WTC11 (cell line): ENCODE measurements at regions not wholly inside any gene's neighbourhood (a gene's known extent, or its start where the extent isn't known, plus 50 kb on each side); places are given as distances from the start of the nearest gene placed in this dataset.

ENCODE experiments used
- ATAC-seq: fragments of 200-7000 bp; cut with Tn5 transposase; 2 replicates; pipeline ENCODE4 v1.10.0; 2021; ENCODE audit warnings: mild to moderate bottlenecking, moderate library complexity
- CTCF ChIA-PET: fragments of 300-600 bp; sonication (Branson Sonifier 250); formaldehyde crosslinking; loops from one replicate; lab custom pipeline; 2021; ENCODE audit warnings: antibody characterized with exemption; lab: Charles Lee
- POLR2A ChIA-PET: fragments of 350-600 bp; sonication (Branson Sonifier 250); formaldehyde crosslinking; loops from one replicate; lab custom pipeline; 2021; ENCODE audit warnings: antibody characterized with exemption; lab: Charles Lee
- DNase-seq: peaks from one replicate; pipeline ENCODE4 v3.0.0; 2021; ENCODE audit warnings: low spot score
- H3K27ac Mint-ChIP-seq: 2 replicates; pipeline ENCODE4 v1.8.0; 2021; ENCODE audit warnings: mixed read lengths
- H3K27me3 Mint-ChIP-seq: 2 replicates; pipeline ENCODE4 v1.8.0; 2021; ENCODE audit warnings: low read depth, mild to moderate bottlenecking, moderate library complexity, mixed read lengths
- H3K36me3 Mint-ChIP-seq: 2 replicates; pipeline ENCODE4 v1.8.0; 2021; ENCODE audit warnings: mixed read lengths
- H3K4me1 Mint-ChIP-seq: 2 replicates; pipeline ENCODE4 v1.8.0; 2022; ENCODE audit warnings: mixed read lengths
- H3K4me3 Mint-ChIP-seq: 2 replicates; pipeline ENCODE4 v1.8.0; 2021; ENCODE audit warnings: mild to moderate bottlenecking, moderate library complexity, mixed read lengths
- H3K9me3 Mint-ChIP-seq: 2 replicates; pipeline ENCODE4 v1.8.0; 2021; ENCODE audit warnings: mixed read lengths
- CREB1 ChIP-seq: sonication (generic); formaldehyde crosslinking; IDR thresholded peaks from 2 replicates; pipeline ENCODE4 v1.8.0; 2023; ENCODE audit warnings: mild to moderate bottlenecking, missing genetic modification reagents
- GABPB1 ChIP-seq: sonication (generic); formaldehyde crosslinking; IDR thresholded peaks from 2 replicates; pipeline ENCODE4 v1.8.1; 2023; ENCODE audit warnings: mild to moderate bottlenecking, missing genetic modification reagents
- GRHL2 ChIP-seq: fragments of 250-450 bp; sonication (Bioruptor Pico); IDR thresholded peaks from 2 replicates; pipeline ENCODE4 v1.8.0; 2022; ENCODE audit warnings: mild to moderate bottlenecking, moderate library complexity; ENCODE audit not compliant: insufficient replicate concordance, severe bottlenecking
- JAZF1 ChIP-seq: fragments of 250-450 bp; sonication (Bioruptor Pico); IDR thresholded peaks from 2 replicates; pipeline ENCODE4 v1.9.0; 2021; ENCODE audit warnings: moderate library complexity, mild to moderate bottlenecking, inconsistent platforms
- NFE2L1 ChIP-seq: sonication (generic); formaldehyde crosslinking; IDR thresholded peaks from 2 replicates; pipeline ENCODE4 v1.8.1; 2023; ENCODE audit warnings: missing genetic modification reagents
- NR3C1 ChIP-seq: sonication (generic); formaldehyde crosslinking; conservative IDR thresholded peaks from 2 replicates; pipeline ENCODE4 v1.8.1; 2023; ENCODE audit warnings: low read depth, mild to moderate bottlenecking, missing genetic modification reagents
- TCF7 ChIP-seq: sonication (generic); formaldehyde crosslinking; IDR thresholded peaks from 2 replicates; pipeline ENCODE4 v1.8.0; 2022; ENCODE audit warnings: mild to moderate bottlenecking, low read depth, missing genetic modification reagents, moderate library complexity
- ZNF121 ChIP-seq: sonication (generic); formaldehyde crosslinking; IDR thresholded peaks from 2 replicates; pipeline ENCODE4 v1.8.0; 2023; ENCODE audit warnings: missing genetic modification reagents
- ZNF138 ChIP-seq: sonication (generic); formaldehyde crosslinking; conservative IDR thresholded peaks from 2 replicates; pipeline ENCODE4 v1.8.1; 2022; ENCODE audit warnings: mild to moderate bottlenecking, moderate library complexity, missing genetic modification reagents
- ZNF317 ChIP-seq: sonication (generic); formaldehyde crosslinking; IDR thresholded peaks from 2 replicates; pipeline ENCODE4 v1.8.1; 2023; ENCODE audit warnings: low read depth, mild to moderate bottlenecking, moderate library complexity, missing genetic modification reagents, borderline replicate concordance
- ZNF416 ChIP-seq: fragments of 250-450 bp; sonication (Bioruptor Pico); IDR thresholded peaks from 2 replicates; pipeline ENCODE4 v1.9.0; 2021; ENCODE audit warnings: mild to moderate bottlenecking, inconsistent platforms
- ZNF423 ChIP-seq: fragments of 250-450 bp; sonication (Bioruptor Pico); IDR thresholded peaks from 2 replicates; pipeline ENCODE4 v2.1.2; 2022; ENCODE audit warnings: mild to moderate bottlenecking, moderate library complexity
- TF ChIP-seq, protein P1 (sequence below): sonication (generic); formaldehyde crosslinking; conservative IDR thresholded peaks from 2 replicates; pipeline ENCODE4 v1.8.1; 2022; ENCODE audit warnings: mild to moderate bottlenecking, missing genetic modification reagents
- TF ChIP-seq, protein P2 (sequence below): sonication (generic); formaldehyde crosslinking; IDR thresholded peaks from 2 replicates; pipeline ENCODE4 v1.8.0; 2022; ENCODE audit warnings: missing genetic modification reagents
- TF ChIP-seq, protein P3 (sequence below): sonication (generic); formaldehyde crosslinking; IDR thresholded peaks from 2 replicates; pipeline ENCODE4 v1.8.1; 2023; ENCODE audit warnings: mild to moderate bottlenecking, missing genetic modification reagents, borderline replicate concordance
- TF ChIP-seq, protein P4 (sequence below): sonication (generic); formaldehyde crosslinking; IDR thresholded peaks from 2 replicates; pipeline ENCODE4 v1.8.1; 2023; ENCODE audit warnings: mild to moderate bottlenecking, missing genetic modification reagents, moderate library complexity
- TF ChIP-seq, protein P5 (sequence below): fragments of 250-450 bp; sonication (Bioruptor Pico); conservative IDR thresholded peaks from 2 replicates; pipeline ENCODE4 v1.9.0; 2021; ENCODE audit warnings: mild to moderate bottlenecking
- TF ChIP-seq, protein P6 (sequence below): sonication (generic); formaldehyde crosslinking; conservative IDR thresholded peaks from 2 replicates; pipeline ENCODE4 v1.8.1; 2023; ENCODE audit warnings: mild to moderate bottlenecking, low read depth, missing genetic modification reagents, moderate library complexity
- TF ChIP-seq, protein P7 (sequence below): sonication (generic); formaldehyde crosslinking; IDR thresholded peaks from 2 replicates; pipeline ENCODE4 v1.8.1; 2022; ENCODE audit warnings: mild to moderate bottlenecking, moderate library complexity, missing genetic modification reagents

DNA sequence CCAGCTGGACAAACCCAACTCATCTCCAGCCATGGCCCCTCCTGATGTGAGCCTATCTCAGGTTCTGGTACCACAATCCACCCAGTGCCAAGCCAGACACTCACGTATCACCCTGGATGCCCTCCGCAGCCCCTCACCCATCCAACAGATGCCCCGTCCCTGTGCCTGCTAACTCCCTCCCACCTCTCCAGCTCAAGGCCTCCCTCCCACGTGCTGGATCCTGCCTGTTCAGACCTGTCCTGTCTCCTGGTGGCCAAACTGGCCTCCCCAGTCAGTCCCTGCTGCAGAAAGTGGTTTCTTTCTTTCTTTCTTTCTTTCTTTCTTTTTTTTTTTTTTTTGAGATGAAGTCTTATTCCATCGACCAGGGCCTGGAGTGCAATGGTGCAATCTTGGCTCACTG lies 86.2 kb downstream of the RRM2 start:
- CTCF ChIA-PET, result interaction anchor here (0.6 to 1.3 kb wide), 3 partner anchors 31 to 200 kb away, joined by 3 to 4 read pairs (median 3); no protein-coding TSS in a partner anchor
- Mint-ChIP-seq H3K27me3 (no peaks in the 10 kb centered on the region), H3K9me3 (no peaks in the 10 kb centered on the region), H3K36me3 (peaks cover 2% of the 10 kb centered on the region), H3K4me1 (peaks cover 12% of the 10 kb centered on the region), H3K4me3 (no peak overlapping the region), H3K27ac (no peak overlapping the region)
- POLR2A ChIA-PET, result interaction anchor here (0.6 kb wide), 1 partner anchor 169 kb away, joined by 4 read pairs; no protein-coding TSS in a partner anchor
- ATAC-seq, result no peak
- no peak for TF ChIP-seq GRHL2
- no peak for TF ChIP-seq ZNF423 (CRISPR knock-in tag)
- TF ChIP-seq NFE2L1 (CRISPR knock-in tag), result no peak
- TF ChIP-seq CREB1 (CRISPR knock-in tag), result no peak
- no peak for TF ChIP-seq ZNF416 (CRISPR knock-in tag)
- no peak for TF ChIP-seq GABPB1
- TF ChIP-seq, protein P1, sequence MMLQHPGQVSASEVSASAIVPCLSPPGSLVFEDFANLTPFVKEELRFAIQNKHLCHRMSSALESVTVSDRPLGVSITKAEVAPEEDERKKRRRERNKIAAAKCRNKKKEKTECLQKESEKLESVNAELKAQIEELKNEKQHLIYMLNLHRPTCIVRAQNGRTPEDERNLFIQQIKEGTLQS (CRISPR knock-in tag), result no peak
- TF ChIP-seq ZNF121 (CRISPR knock-in tag), result no peak
- no peak for TF ChIP-seq TCF7
- TF ChIP-seq, protein P2, sequence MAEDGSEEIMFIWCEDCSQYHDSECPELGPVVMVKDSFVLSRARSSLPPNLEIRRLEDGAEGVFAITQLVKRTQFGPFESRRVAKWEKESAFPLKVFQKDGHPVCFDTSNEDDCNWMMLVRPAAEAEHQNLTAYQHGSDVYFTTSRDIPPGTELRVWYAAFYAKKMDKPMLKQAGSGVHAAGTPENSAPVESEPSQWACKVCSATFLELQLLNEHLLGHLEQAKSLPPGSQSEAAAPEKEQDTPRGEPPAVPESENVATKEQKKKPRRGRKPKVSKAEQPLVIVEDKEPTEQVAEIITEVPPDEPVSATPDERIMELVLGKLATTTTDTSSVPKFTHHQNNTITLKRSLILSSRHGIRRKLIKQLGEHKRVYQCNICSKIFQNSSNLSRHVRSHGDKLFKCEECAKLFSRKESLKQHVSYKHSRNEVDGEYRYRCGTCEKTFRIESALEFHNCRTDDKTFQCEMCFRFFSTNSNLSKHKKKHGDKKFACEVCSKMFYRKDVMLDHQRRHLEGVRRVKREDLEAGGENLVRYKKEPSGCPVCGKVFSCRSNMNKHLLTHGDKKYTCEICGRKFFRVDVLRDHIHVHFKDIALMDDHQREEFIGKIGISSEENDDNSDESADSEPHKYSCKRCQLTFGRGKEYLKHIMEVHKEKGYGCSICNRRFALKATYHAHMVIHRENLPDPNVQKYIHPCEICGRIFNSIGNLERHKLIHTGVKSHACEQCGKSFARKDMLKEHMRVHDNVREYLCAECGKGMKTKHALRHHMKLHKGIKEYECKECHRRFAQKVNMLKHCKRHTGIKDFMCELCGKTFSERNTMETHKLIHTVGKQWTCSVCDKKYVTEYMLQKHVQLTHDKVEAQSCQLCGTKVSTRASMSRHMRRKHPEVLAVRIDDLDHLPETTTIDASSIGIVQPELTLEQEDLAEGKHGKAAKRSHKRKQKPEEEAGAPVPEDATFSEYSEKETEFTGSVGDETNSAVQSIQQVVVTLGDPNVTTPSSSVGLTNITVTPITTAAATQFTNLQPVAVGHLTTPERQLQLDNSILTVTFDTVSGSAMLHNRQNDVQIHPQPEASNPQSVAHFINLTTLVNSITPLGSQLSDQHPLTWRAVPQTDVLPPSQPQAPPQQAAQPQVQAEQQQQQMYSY, result no peak
- TF ChIP-seq, protein P3, sequence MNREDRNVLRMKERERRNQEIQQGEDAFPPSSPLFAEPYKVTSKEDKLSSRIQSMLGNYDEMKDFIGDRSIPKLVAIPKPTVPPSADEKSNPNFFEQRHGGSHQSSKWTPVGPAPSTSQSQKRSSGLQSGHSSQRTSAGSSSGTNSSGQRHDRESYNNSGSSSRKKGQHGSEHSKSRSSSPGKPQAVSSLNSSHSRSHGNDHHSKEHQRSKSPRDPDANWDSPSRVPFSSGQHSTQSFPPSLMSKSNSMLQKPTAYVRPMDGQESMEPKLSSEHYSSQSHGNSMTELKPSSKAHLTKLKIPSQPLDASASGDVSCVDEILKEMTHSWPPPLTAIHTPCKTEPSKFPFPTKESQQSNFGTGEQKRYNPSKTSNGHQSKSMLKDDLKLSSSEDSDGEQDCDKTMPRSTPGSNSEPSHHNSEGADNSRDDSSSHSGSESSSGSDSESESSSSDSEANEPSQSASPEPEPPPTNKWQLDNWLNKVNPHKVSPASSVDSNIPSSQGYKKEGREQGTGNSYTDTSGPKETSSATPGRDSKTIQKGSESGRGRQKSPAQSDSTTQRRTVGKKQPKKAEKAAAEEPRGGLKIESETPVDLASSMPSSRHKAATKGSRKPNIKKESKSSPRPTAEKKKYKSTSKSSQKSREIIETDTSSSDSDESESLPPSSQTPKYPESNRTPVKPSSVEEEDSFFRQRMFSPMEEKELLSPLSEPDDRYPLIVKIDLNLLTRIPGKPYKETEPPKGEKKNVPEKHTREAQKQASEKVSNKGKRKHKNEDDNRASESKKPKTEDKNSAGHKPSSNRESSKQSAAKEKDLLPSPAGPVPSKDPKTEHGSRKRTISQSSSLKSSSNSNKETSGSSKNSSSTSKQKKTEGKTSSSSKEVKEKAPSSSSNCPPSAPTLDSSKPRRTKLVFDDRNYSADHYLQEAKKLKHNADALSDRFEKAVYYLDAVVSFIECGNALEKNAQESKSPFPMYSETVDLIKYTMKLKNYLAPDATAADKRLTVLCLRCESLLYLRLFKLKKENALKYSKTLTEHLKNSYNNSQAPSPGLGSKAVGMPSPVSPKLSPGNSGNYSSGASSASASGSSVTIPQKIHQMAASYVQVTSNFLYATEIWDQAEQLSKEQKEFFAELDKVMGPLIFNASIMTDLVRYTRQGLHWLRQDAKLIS, result no peak
- TF ChIP-seq NR3C1 (CRISPR knock-in tag), result no peak
- TF ChIP-seq, protein P4, sequence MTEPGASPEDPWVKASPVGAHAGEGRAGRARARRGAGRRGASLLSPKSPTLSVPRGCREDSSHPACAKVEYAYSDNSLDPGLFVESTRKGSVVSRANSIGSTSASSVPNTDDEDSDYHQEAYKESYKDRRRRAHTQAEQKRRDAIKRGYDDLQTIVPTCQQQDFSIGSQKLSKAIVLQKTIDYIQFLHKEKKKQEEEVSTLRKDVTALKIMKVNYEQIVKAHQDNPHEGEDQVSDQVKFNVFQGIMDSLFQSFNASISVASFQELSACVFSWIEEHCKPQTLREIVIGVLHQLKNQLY, result no peak
- no peak for TF ChIP-seq ZNF138 (CRISPR knock-in tag)
- no peak for DNase-seq

DNA sequence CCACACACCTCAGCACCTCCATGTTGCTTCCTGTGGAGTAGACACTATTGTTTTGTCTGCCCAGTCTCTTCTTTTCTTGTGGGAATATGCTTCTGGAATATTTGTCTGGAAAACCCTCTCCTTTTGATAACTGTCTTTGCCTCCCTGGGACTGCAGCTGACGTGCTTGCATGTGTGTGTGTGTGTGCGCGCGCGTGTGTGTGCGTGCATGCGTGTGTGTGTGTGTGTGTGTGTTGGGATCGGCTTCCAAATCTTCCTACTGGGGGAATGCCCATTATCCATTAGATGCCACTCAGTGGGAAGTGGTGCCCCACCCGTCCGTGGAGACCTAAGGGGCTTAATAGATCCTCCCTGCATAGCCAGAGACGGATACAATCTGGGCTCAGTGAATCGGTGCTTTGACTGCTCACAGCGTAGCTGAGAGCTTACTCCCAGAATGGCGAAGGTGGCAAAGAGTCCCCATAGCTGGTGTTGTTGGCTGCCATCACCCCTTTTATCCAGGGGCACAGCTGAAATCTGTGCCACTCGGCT lies 86.9 kb downstream of the RRM2 start:
- H3K27ac Mint-ChIP-seq, result no peak overlapping the region
- peaks cover 2% of the 10 kb centered on the region for H3K36me3 Mint-ChIP-seq
- no peak overlapping the region for H3K4me3 Mint-ChIP-seq
- CTCF ChIA-PET, result interaction anchor here (1.2 to 1.3 kb wide), 2 partner anchors 31 to 200 kb away, joined by 3 read pairs; no protein-coding TSS in a partner anchor
- no peaks in the 10 kb centered on the region for H3K27me3 Mint-ChIP-seq
- DNase-seq (no peak), ATAC-seq (no peak)
- H3K9me3 Mint-ChIP-seq, result no peaks in the 10 kb centered on the region
- peaks cover 15% of the 10 kb centered on the region for H3K4me1 Mint-ChIP-seq
- POLR2A ChIA-PET, result interaction anchor here (0.6 kb wide), 1 partner anchor 168 kb away, joined by 4 read pairs; no protein-coding TSS in a partner anchor
- TF ChIP-seq NFE2L1 (CRISPR knock-in tag), result no peak
- TF ChIP-seq, protein P5, sequence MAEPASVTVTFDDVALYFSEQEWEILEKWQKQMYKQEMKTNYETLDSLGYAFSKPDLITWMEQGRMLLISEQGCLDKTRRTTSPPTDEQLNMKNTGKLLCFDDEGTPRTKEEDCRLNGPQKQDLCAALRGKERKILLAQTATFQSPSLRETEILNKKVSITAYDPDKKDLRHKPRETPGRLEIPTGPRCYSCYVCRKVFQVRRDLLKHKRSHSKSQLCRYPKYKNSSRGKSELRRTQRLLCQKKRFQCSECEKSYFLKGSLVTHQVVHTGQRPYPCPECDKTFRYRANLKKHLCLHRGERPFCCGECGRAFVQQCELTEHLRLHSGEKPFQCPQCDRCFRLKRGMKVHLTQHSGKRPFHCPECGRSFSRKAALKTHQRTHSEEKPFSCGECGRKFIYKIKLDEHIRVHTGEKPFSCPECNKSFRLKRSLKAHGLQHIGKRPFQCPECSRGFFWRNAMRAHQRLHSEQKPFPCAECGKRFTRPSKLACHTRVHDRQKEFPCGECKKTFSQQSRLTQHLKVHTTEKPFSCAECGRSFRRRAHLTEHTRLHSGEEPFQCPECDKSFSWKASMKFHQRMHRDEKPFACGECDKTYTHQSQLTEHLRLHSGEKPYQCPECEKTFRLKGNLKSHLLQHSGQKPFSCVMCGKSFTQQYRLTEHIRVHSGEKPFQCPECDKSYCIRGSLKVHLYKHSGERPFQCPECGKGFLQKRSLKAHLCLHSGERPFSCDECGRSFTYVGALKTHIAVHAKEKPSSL (CRISPR knock-in tag), result no peak
- TF ChIP-seq, protein P6, sequence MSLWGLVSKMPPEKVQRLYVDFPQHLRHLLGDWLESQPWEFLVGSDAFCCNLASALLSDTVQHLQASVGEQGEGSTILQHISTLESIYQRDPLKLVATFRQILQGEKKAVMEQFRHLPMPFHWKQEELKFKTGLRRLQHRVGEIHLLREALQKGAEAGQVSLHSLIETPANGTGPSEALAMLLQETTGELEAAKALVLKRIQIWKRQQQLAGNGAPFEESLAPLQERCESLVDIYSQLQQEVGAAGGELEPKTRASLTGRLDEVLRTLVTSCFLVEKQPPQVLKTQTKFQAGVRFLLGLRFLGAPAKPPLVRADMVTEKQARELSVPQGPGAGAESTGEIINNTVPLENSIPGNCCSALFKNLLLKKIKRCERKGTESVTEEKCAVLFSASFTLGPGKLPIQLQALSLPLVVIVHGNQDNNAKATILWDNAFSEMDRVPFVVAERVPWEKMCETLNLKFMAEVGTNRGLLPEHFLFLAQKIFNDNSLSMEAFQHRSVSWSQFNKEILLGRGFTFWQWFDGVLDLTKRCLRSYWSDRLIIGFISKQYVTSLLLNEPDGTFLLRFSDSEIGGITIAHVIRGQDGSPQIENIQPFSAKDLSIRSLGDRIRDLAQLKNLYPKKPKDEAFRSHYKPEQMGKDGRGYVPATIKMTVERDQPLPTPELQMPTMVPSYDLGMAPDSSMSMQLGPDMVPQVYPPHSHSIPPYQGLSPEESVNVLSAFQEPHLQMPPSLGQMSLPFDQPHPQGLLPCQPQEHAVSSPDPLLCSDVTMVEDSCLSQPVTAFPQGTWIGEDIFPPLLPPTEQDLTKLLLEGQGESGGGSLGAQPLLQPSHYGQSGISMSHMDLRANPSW (CRISPR knock-in tag), result no peak
- TF ChIP-seq, protein P7, sequence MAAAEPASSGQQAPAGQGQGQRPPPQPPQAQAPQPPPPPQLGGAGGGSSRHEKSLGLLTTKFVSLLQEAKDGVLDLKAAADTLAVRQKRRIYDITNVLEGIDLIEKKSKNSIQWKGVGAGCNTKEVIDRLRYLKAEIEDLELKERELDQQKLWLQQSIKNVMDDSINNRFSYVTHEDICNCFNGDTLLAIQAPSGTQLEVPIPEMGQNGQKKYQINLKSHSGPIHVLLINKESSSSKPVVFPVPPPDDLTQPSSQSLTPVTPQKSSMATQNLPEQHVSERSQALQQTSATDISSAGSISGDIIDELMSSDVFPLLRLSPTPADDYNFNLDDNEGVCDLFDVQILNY (CRISPR knock-in tag), result no peak
- TF ChIP-seq JAZF1 (CRISPR knock-in tag), result no peak
- TF ChIP-seq ZNF317 (CRISPR knock-in tag), result no peak
